Neural cell (in vitro differentiated cells): ENCODE measurements at regions not wholly inside any gene's neighbourhood (a gene's known extent, or its start where the extent isn't known, plus 50 kb on each side); places are given as distances from the start of the nearest gene placed in this dataset.

Experiments used
- H2AFZ ChIP-seq: fragments of 200-600, 300-800 bp; sonication (generic), shearing (Covaris generic); 2 replicates; pipeline ENCODE4 v1.6.0; 2014; ENCODE audit warnings: low read depth, mild to moderate bottlenecking, antibody characterized with exemption, low read length, moderate library complexity
- H3F3A ChIP-seq: fragments of 200-600 bp; shearing (Covaris generic); 2 replicates; pipeline ENCODE4 v1.6.1; 2016; ENCODE audit warnings: mild to moderate bottlenecking, moderate library complexity, mixed read lengths, antibody characterized with exemption, low read length; ENCODE audit not compliant: insufficient read depth, poor library complexity, severe bottlenecking
- H3K27ac ChIP-seq: fragments of 200-600, 300-800 bp; sonication (generic), shearing (Covaris generic); 2 replicates; pipeline ENCODE4 v1.5.1; 2014; ENCODE audit warnings: mild to moderate bottlenecking, low read length, moderate library complexity
- H3K27me3 ChIP-seq: fragments of 300-800, 200-600 bp; sonication (generic), shearing (Covaris generic); 2 replicates; pipeline ENCODE4 v1.6.0; 2014; ENCODE audit warnings: mild to moderate bottlenecking, low read depth, low read length, moderate library complexity; ENCODE audit not compliant: insufficient read depth
- H3K36me3 ChIP-seq: fragments of 300-800, 200-600 bp; sonication (generic), shearing (Covaris generic); 2 replicates; pipeline ENCODE4 v1.5.1; 2014; ENCODE audit warnings: mild to moderate bottlenecking, antibody characterized with exemption, low read length, moderate library complexity; ENCODE audit not compliant: insufficient read depth
- H3K4me2 ChIP-seq: fragments of 300-800, 200-600 bp; sonication (generic), shearing (Covaris generic); 2 replicates; pipeline ENCODE4 v1.6.0; 2014; ENCODE audit warnings: mild to moderate bottlenecking, low read length
- H3K4me3 ChIP-seq: fragments of 300-800, 200-600 bp; sonication (generic), shearing (Covaris generic); 2 replicates; pipeline ENCODE4 v1.5.1; 2014; ENCODE audit warnings: mild to moderate bottlenecking, low read length, moderate library complexity
- H3K79me2 ChIP-seq: fragments of 200-600 bp; shearing (Covaris generic); replicated peaks from 2 replicates; pipeline ENCODE4 v1.6.0; 2014; ENCODE audit warnings: mild to moderate bottlenecking, low read length, moderate library complexity; ENCODE audit not compliant: insufficient read depth
- H3K9ac ChIP-seq: fragments of 300-800, 200-600 bp; sonication (generic), shearing (Covaris generic); 2 replicates; pipeline ENCODE4 v1.6.1; 2016; ENCODE audit warnings: mild to moderate bottlenecking, low read length, mixed read lengths
- H3K9me2 ChIP-seq: fragments of 200-600 bp; shearing (Covaris generic); 2 replicates; pipeline ENCODE4 v1.6.1; 2016; ENCODE audit warnings: mild to moderate bottlenecking, low read length, mixed read lengths; ENCODE audit not compliant: insufficient read depth
- H3K9me3 ChIP-seq: fragments of 200-600, 300-800 bp; sonication (generic), shearing (Covaris generic); 2 replicates; pipeline ENCODE4 v1.6.1; 2016; ENCODE audit warnings: mild to moderate bottlenecking, mixed run types, low read length, moderate library complexity, mixed read lengths
- H4K20me1 ChIP-seq: fragments of 200-600 bp; shearing (Covaris generic); 2 replicates; pipeline ENCODE4 v1.6.1; 2016; ENCODE audit warnings: mild to moderate bottlenecking, mixed run types; ENCODE audit not compliant: insufficient read depth
- CTCF ChIP-seq: fragments of 450-650 bp; IDR thresholded peaks from 2 replicates; pipeline ENCODE4 v1.5.1; 2014; ENCODE audit warnings: antibody characterized with exemption, mild to moderate bottlenecking, moderate library complexity; ENCODE audit not compliant: poor library complexity, severe bottlenecking
- EP300 ChIP-seq: fragments of 450-650 bp; conservative IDR thresholded peaks from 2 replicates; pipeline ENCODE4 v1.6.1; 2014; ENCODE audit warnings: antibody characterized with exemption, mild to moderate bottlenecking, moderate library complexity; ENCODE audit not compliant: poor library complexity, severe bottlenecking
- EZH2 ChIP-seq: fragments of 200-600, 300-800 bp; shearing (Covaris generic), sonication (generic); IDR thresholded peaks from 2 replicates; pipeline ENCODE4 v1.6.1; 2014; ENCODE audit warnings: antibody characterized with exemption, low read length, borderline replicate concordance, mild to moderate bottlenecking; ENCODE audit not compliant: insufficient read depth, poor library complexity, severe bottlenecking
- MXI1 ChIP-seq: fragments of 450-650 bp; conservative IDR thresholded peaks from 2 replicates; pipeline ENCODE4 v1.6.1; 2014; ENCODE audit warnings: antibody characterized with exemption, mild to moderate bottlenecking; ENCODE audit not compliant: poor library complexity, severe bottlenecking
- POLR2AphosphoS5 ChIP-seq: IDR thresholded peaks from 2 replicates; pipeline ENCODE4 v1.6.1; 2012
- RAD21 ChIP-seq: fragments of 450-650 bp; conservative IDR thresholded peaks from 2 replicates; pipeline ENCODE4 v1.6.1; 2014; ENCODE audit warnings: antibody characterized with exemption, mild to moderate bottlenecking, moderate library complexity
- SMC3 ChIP-seq: fragments of 450-650 bp; conservative IDR thresholded peaks from 2 replicates; pipeline ENCODE4 v1.6.1; 2014; ENCODE audit warnings: antibody characterized with exemption, mild to moderate bottlenecking, moderate library complexity; ENCODE audit not compliant: poor library complexity
- TAF1 ChIP-seq: IDR thresholded peaks from 2 replicates; pipeline ENCODE4 v1.6.1; 2012; ENCODE audit warnings: low read depth
- TF ChIP-seq, protein P1 (sequence below): IDR thresholded peaks from 2 replicates; pipeline ENCODE4 v1.6.1; 2012; ENCODE audit warnings: borderline replicate concordance

- Histone ChIP-seq H3K27me3 (no peaks in the 10 kb centered on the region), H3K9me3 (no peaks in the 10 kb centered on the region), H3K4me3 (no peak overlapping the region), H3K4me2 (no peak overlapping the region), H2AFZ (no peak overlapping the region), H4K20me1 (no peaks in the 10 kb centered on the region), H3K79me2 (no peaks in the 10 kb centered on the region), H3F3A (no peaks in the 10 kb centered on the region), H3K9me2 (no peaks in the 10 kb centered on the region), H3K36me3 (no peaks in the 10 kb centered on the region), H3K9ac (no peak overlapping the region), H3K27ac (no peak overlapping the region)
- TF ChIP-seq SMC3 (no peak), EZH2 (no peak), TAF1 (no peak), RAD21 (no peak), EP300 (no peak), POLR2AphosphoS5 (no peak), CTCF (no peak), MXI1 (no peak)
- TF ChIP-seq, protein P1, sequence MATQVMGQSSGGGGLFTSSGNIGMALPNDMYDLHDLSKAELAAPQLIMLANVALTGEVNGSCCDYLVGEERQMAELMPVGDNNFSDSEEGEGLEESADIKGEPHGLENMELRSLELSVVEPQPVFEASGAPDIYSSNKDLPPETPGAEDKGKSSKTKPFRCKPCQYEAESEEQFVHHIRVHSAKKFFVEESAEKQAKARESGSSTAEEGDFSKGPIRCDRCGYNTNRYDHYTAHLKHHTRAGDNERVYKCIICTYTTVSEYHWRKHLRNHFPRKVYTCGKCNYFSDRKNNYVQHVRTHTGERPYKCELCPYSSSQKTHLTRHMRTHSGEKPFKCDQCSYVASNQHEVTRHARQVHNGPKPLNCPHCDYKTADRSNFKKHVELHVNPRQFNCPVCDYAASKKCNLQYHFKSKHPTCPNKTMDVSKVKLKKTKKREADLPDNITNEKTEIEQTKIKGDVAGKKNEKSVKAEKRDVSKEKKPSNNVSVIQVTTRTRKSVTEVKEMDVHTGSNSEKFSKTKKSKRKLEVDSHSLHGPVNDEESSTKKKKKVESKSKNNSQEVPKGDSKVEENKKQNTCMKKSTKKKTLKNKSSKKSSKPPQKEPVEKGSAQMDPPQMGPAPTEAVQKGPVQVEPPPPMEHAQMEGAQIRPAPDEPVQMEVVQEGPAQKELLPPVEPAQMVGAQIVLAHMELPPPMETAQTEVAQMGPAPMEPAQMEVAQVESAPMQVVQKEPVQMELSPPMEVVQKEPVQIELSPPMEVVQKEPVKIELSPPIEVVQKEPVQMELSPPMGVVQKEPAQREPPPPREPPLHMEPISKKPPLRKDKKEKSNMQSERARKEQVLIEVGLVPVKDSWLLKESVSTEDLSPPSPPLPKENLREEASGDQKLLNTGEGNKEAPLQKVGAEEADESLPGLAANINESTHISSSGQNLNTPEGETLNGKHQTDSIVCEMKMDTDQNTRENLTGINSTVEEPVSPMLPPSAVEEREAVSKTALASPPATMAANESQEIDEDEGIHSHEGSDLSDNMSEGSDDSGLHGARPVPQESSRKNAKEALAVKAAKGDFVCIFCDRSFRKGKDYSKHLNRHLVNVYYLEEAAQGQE = no peak
These were observed 398.8 kb downstream of the TBX15 start for GRCh38 chr1:118589238-118589846.

DNA sequence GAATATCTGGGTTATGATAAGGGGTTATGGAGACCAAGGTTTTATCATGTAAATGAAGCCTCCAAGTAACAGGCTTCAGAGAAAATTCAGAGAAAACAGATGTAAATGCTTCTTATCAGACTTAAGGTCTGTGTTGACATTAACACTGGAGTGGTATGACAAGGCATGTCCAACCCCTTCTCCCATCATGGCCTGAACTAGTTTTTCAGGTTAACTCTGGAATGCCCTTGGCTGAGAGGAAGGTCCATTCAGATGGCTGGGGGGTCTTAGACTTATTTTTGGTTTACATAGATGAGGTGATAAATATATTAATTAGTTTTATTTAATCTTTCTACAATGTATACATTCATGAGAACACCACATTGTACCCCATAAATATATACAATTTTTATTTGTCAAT, 399.6 kb downstream of the TBX15 start:
- no peaks in the 10 kb centered on the region for H3K79me2 ChIP-seq
- no peak overlapping the region for H2AFZ ChIP-seq
- H4K20me1 ChIP-seq = no peaks in the 10 kb centered on the region
- H3K27me3 ChIP-seq = no peaks in the 10 kb centered on the region
- H3F3A ChIP-seq = no peaks in the 10 kb centered on the region
- H3K4me2 ChIP-seq = no peak overlapping the region
- TF ChIP-seq TAF1 (no peak), EP300 (no peak), MXI1 (no peak), POLR2AphosphoS5 (no peak), CTCF (no peak), SMC3 (no peak), EZH2 (no peak), RAD21 (no peak)
- TF ChIP-seq, protein P1 = no peak
- no peak overlapping the region for H3K27ac ChIP-seq
- no peaks in the 10 kb centered on the region for H3K9me3 ChIP-seq
- H3K36me3 ChIP-seq = no peaks in the 10 kb centered on the region
- H3K9me2 ChIP-seq = no peaks in the 10 kb centered on the region
- H3K4me3 ChIP-seq = no peak overlapping the region
- H3K9ac ChIP-seq = no peak overlapping the region
